Bronchial epithelial cell (primary cell): ENCODE measurements at regions not wholly inside any gene's neighbourhood (a gene's known extent, or its start where the extent isn't known, plus 50 kb on each side); places are given as distances from the start of the nearest gene placed in this dataset.
"Not testable (repeated sequence)": the region's sequence is repeated elsewhere in the genome, so short reads cannot be mapped to it uniquely, and the experiment has no call there.

Experiments
- DNase-seq: peaks from one replicate; pipeline ENCODE4 v3.0.0-alpha.2; 2010; ENCODE audit warnings: low read depth
- FAIRE-seq: peaks from 2 replicates; lab custom pipeline; 2011; peaks lifted over from hg19 to GRCh38; lab: Jason Lieb, UNC
- H3K27me3 ChIP-seq: 2 replicates; pipeline ENCODE4 v1.5.1; 2011; ENCODE audit warnings: low read length; ENCODE audit not compliant: control insufficient read depth, insufficient read depth
- H3K36me3 ChIP-seq: 2 replicates; pipeline ENCODE4 v1.5.1; 2011; ENCODE audit warnings: low read length; ENCODE audit not compliant: control insufficient read depth, insufficient read depth
- H3K4me3 ChIP-seq: 2 replicates; pipeline ENCODE4 v1.5.1; 2011; ENCODE audit warnings: mild to moderate bottlenecking, low read depth, low read length, control low read depth
- TF ChIP-seq, protein P1 (sequence below): IDR thresholded peaks from 2 replicates; pipeline ENCODE4 v1.5.1; 2011; ENCODE audit warnings: mild to moderate bottlenecking, moderate library complexity, low read length, control low read depth, inconsistent platforms; ENCODE audit not compliant: insufficient read depth, severe bottlenecking

DNA sequence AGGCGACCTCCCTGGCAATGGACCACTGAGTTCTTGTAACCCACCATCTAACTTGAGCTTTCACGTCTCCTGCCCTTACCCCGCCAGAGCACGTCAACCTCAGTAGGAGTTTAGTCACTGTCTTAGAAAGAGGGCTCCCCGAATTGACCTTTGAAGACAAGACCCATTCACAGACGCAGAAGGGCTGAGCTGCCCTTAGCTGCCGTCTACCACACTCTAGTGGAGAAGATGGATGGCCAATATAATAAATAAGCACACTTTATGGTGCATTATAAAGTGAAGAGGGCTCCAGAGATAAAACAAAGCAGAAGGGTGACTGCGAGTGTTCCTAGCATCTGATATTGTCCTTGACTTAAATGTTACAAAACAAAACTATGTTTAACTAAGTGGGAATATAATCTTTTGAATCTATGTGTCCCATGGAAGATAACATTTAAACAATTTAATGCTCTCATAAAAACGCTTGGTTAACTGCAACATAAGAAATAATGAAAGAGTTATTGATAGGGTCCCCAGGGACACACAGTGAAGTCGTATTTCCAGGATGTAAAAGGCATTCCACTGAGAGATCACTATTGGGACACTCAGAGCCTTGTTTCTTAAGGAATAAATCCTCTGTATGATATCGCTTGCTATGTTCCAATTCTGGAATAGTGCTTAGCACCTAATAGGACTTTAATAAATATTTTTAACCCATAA is 261.1 kb downstream of the THBS2 start:
- TF ChIP-seq, protein P1, sequence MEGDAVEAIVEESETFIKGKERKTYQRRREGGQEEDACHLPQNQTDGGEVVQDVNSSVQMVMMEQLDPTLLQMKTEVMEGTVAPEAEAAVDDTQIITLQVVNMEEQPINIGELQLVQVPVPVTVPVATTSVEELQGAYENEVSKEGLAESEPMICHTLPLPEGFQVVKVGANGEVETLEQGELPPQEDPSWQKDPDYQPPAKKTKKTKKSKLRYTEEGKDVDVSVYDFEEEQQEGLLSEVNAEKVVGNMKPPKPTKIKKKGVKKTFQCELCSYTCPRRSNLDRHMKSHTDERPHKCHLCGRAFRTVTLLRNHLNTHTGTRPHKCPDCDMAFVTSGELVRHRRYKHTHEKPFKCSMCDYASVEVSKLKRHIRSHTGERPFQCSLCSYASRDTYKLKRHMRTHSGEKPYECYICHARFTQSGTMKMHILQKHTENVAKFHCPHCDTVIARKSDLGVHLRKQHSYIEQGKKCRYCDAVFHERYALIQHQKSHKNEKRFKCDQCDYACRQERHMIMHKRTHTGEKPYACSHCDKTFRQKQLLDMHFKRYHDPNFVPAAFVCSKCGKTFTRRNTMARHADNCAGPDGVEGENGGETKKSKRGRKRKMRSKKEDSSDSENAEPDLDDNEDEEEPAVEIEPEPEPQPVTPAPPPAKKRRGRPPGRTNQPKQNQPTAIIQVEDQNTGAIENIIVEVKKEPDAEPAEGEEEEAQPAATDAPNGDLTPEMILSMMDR: no peak
- no peak overlapping the region for H3K4me3 ChIP-seq
- no peaks in the 10 kb centered on the region for H3K27me3 ChIP-seq
- FAIRE-seq (no peak), DNase-seq (no peak)
- no peaks in the 10 kb centered on the region for H3K36me3 ChIP-seq

DNA sequence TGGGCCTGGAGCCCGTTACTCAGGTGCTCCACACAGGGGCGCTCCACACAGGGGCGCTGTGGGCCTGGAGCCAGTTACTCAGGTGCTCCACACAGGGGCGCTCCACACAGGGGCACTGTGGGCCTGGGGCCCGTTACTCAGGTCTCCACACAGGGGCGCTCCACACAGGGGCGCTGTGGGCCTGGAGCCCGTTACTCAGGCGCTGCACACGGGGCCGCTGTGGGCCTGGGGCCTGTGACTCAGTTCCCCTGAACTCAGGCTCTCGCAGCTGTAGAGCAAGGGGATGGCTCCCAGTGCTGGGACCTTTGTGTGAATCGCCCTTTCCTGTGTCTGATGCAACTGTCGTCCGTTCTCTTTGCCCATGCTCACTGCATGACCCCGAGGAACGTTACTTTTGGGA is 262.0 kb downstream of the THBS2 start:
- FAIRE-seq, H3K36me3 ChIP-seq, H3K27me3 ChIP-seq, H3K4me3 ChIP-seq, DNase-seq: not testable (repeated sequence)

DNA sequence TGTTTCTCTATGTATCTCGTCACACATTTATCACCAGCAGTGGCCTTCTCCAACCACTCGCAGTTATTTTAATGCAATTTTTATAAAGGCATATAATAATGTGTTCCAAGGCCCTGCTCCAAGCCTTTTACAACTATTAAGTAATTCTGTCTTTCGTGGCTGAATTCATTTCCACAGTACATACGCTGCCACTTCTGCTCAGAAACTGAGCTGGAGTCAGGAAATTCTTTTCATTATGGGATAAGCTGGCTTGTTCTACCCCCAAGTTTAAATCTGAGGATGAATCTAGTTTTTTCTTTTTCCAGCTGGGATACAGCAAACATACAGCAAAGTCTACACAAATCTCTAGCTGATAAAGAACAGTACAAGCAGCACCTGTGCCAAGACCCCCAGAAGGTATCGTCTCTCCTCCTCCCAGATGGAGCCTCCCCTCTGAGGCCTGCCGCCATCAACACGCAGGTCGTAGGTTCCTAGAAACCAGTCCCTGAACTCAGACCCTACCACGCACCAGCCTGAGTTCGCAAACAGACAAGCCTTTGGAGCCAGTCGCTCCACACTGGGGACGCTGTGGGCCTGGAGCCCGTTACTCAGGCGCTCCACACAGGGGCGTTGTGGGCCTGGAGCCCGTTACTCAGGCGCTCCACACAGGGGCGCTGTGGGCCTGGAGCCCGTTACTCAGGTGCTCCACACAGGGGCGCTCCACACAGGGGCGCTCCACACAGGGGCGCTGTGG is 263.5 kb downstream of the THBS2 start:
- no peaks in the 10 kb centered on the region for H3K36me3 ChIP-seq
- TF ChIP-seq, protein P1: no peak
- H3K27me3 ChIP-seq: no peaks in the 10 kb centered on the region
- no peak for DNase-seq
- H3K4me3 ChIP-seq: no peak overlapping the region
- no peak for FAIRE-seq

DNA sequence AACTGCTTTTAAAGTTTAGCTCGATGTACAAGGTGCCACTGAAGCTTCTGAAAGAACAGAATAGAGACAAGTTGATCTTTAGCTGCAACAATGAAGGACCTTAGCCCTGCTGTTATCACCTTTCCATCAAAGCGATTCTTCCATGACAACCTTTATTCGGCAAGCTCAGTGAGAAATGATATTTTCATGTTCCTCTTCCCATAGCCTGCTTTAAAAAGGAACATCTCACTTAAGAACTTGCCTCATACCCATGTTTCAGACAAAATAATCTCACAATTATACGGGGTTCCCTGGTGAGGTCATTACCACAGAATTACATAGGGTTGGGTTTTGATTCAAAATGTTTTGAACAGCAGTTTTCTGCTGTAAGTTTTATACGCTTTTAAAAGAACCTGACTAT is 264.2 kb downstream of the THBS2 start:
- no peak for DNase-seq
- no peak overlapping the region for H3K4me3 ChIP-seq
- TF ChIP-seq, protein P1: no peak
- FAIRE-seq: no peak
- H3K36me3 ChIP-seq: no peaks in the 10 kb centered on the region
- H3K27me3 ChIP-seq: no peaks in the 10 kb centered on the region

DNA sequence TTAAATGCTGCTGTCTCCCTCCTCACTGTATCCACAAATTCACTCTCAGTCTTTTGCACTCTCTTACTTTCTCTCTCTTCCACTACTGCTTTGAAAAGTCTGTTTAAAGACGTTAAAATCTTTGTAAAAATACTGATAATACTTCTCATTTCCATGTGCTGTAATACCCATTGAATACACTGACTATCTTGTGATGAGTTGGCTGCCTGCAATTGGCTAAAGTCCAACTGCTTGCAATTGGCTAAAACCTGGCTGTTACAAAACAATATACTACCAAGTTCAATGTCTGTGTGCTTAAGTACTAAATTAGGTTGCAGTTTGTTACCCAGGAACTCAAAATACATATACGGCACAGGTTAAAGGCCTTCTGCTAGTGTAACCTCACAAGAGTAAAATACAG is 264.8 kb downstream of the THBS2 start:
- Histone ChIP-seq H3K27me3 (no peaks in the 10 kb centered on the region), H3K4me3 (no peak overlapping the region), H3K36me3 (no peaks in the 10 kb centered on the region)
- TF ChIP-seq, protein P1: no peak
- DNase-seq: no peak
- no peak for FAIRE-seq

DNA sequence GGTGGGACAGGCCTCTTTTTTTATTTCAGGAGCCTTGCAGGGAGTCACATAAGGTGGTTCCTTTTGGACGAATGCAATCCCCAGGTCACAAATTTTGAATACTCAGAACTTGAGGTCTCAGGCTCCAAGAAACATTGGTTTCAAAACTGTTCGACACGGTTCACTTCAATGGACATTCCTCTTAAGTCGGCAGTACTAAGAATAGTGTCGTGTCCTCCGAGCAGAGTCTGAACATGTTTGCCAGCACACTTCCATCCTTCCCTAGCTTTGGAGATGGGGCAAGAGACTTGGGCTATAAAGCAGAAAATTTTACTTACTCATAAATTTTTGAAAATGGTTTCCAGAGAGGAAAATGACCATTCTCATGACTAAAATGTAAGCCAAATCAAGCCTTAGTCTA is 265.4 kb downstream of the THBS2 start:
- TF ChIP-seq, protein P1: no peak
- no peak for FAIRE-seq

More for the DNA sequence above, 265.4 kb downstream of the THBS2 start:
- Histone ChIP-seq H3K4me3 (no peak overlapping the region), H3K27me3 (no peaks in the 10 kb centered on the region), H3K36me3 (no peaks in the 10 kb centered on the region)
- no peak for DNase-seq
